ENCODE measurements at regions not wholly inside any gene's neighbourhood (a gene's known extent, or its start where the extent isn't known, plus 50 kb on each side); places are given as distances from the start of the nearest gene placed in this dataset.
A peak's percentile ranks its signal among the peaks of the same experiment; 100 is the strongest.

- Histone ChIP-seq H3K27ac (peak overlapping the region in 1 of 21 experiments; percentile 85), H3K4me3 (no peak overlapping the region)
Observed at GRCh38 chr17:31597646-31598398, 206.3 kb downstream of the RAB11FIP4 start.

GRCh38 chr17:31596382-31597323 lies 205.2 kb downstream of the RAB11FIP4 start:
- Histone ChIP-seq H3K27ac (peak overlapping the region in 20 of 21 experiments; percentile 30 to 85 (median 78)), H3K4me3 (no peak overlapping the region)

GRCh38 chr17:31595666-31596381 lies 204.3 kb downstream of the RAB11FIP4 start:
- peak overlapping the region in 20 of 21 experiments; percentile 30 to 85 (median 78) for H3K27ac ChIP-seq
- no peak overlapping the region for H3K4me3 ChIP-seq

- no peak overlapping the region for H3K4me3 ChIP-seq
- peak overlapping the region in 13 of 21 experiments; percentile 16 to 85 (median 79) for H3K27ac ChIP-seq
Observed at GRCh38 chr17:31595076-31595475, 203.6 kb downstream of the RAB11FIP4 start.

- H3K27ac ChIP-seq = peak overlapping the region in 12 of 21 experiments; percentile 16 to 83 (median 46)
- no peak overlapping the region for H3K4me3 ChIP-seq
Observed at GRCh38 chr17:31594416-31594815, 202.9 kb downstream of the RAB11FIP4 start.

GRCh38 chr17:31593806-31594205 lies 202.3 kb downstream of the RAB11FIP4 start:
- Histone ChIP-seq H3K27ac (peak overlapping the region in 11 of 21 experiments; percentile 20 to 83 (median 42)), H3K4me3 (no peak overlapping the region)

- Histone ChIP-seq H3K27ac (no peak overlapping the region), H3K4me3 (no peak overlapping the region)
Observed at GRCh38 chr17:31591924-31592323, 200.4 kb downstream of the RAB11FIP4 start.

GRCh38 chr17:31588512-31588911 lies 197.0 kb downstream of the RAB11FIP4 start:
- no peak overlapping the region for H3K4me3 ChIP-seq
- H3K27ac ChIP-seq = no peak overlapping the region

- H3K27ac ChIP-seq = no peak overlapping the region
- no peak overlapping the region for H3K4me3 ChIP-seq
Observed at GRCh38 chr17:31588034-31588433, 196.6 kb downstream of the RAB11FIP4 start.

All from skin epidermis (tissue), 12 donors.